HEK293 (cell line): ENCODE measurements at regions not wholly inside any gene's neighbourhood (a gene's known extent, or its start where the extent isn't known, plus 50 kb on each side); places are given as distances from the start of the nearest gene placed in this dataset.

Experiments used
- CTCF ChIA-PET: fragments of 350-600 bp; formaldehyde crosslinking; extraction: SDS; loops from one replicate; lab custom pipeline; 2021; ENCODE audit warnings: antibody characterized with exemption; lab: Yijun Ruan, JAX
- POLR2A ChIA-PET: fragments of 300-600 bp; formaldehyde crosslinking; extraction: SDS; loops from one replicate; lab custom pipeline; 2020; ENCODE audit warnings: antibody characterized with exemption, inconsistent platforms; lab: Yijun Ruan, JAX
- H3K27ac ChIP-seq: fragments of 200-500 bp; sonication (Bioruptor generic); 2 replicates; pipeline ENCODE4 v1.5.1; 2014; ENCODE audit warnings: low read depth, low read length, control low read depth, inconsistent platforms; ENCODE audit errors: extremely low read depth
- H3K36me3 ChIP-seq, 2 experiments: fragments of 200-500 bp in 1 of 2; sonication (Bioruptor generic) in 1 of 2; 1 replicate in 1 of 2; 2 replicates in 1 of 2; pipeline ENCODE4 v1.5.1; 2014 to 2017; ENCODE audit warnings: inconsistent platforms in 2 of 2, low read length in 2 of 2; ENCODE audit not compliant: control insufficient read depth in 2 of 2, insufficient read depth in 1 of 2
- H3K4me1 ChIP-seq: fragments of 200-500 bp; sonication (Bioruptor generic); 2 replicates; pipeline ENCODE4 v1.5.1; 2014; ENCODE audit warnings: mild to moderate bottlenecking, low read length, inconsistent platforms; ENCODE audit not compliant: control insufficient read depth, insufficient read depth
- H3K4me3 ChIP-seq: 2 replicates; pipeline ENCODE4 v1.5.1; 2011; ENCODE audit warnings: low read depth, mild to moderate bottlenecking, control low read depth, low read length, moderate library complexity
- H3K9me3 ChIP-seq: fragments of 200-500 bp; sonication (Bioruptor generic); 2 replicates; pipeline ENCODE4 v1.5.1; 2014; ENCODE audit warnings: low read depth, low read length, inconsistent platforms; ENCODE audit not compliant: control insufficient read depth, insufficient read depth
- INSM2 ChIP-seq: fragments of 450-650 bp; formaldehyde crosslinking; IDR thresholded peaks from 2 replicates; pipeline ENCODE4 v1.5.1; 2016; ENCODE audit warnings: missing biosample characterization, missing genetic modification characterization
- PRDM10 ChIP-seq: fragments of 450-650 bp; formaldehyde crosslinking; IDR thresholded peaks from 2 replicates; pipeline ENCODE4 v1.5.1; 2016; ENCODE audit warnings: missing biosample characterization, missing genetic modification characterization
- PRDM2 ChIP-seq: fragments of 450-650 bp; formaldehyde crosslinking; IDR thresholded peaks from 2 replicates; pipeline ENCODE4 v1.5.1; 2016; ENCODE audit warnings: missing biosample characterization, missing genetic modification characterization, borderline replicate concordance
- REST ChIP-seq: fragments of 450-650 bp; formaldehyde crosslinking; IDR thresholded peaks from 2 replicates; pipeline ENCODE4 v1.5.1; 2016; ENCODE audit warnings: missing biosample characterization, missing genetic modification characterization
- ZBTB17 ChIP-seq: fragments of 450-650 bp; formaldehyde crosslinking; IDR thresholded peaks from 2 replicates; pipeline ENCODE4 v1.5.1; 2016; ENCODE audit warnings: missing biosample characterization, missing genetic modification characterization
- ZEB2 ChIP-seq: fragments of 450-650 bp; formaldehyde crosslinking; IDR thresholded peaks from 2 replicates; pipeline ENCODE4 v1.5.1; 2016; ENCODE audit warnings: missing biosample characterization, missing genetic modification characterization
- ZFHX2 ChIP-seq: fragments of 450-650 bp; formaldehyde crosslinking; conservative IDR thresholded peaks from 2 replicates; pipeline ENCODE4 v1.5.1; 2016; ENCODE audit warnings: missing biosample characterization, missing genetic modification characterization
- ZNF114 ChIP-seq: fragments of 450-650 bp; formaldehyde crosslinking; IDR thresholded peaks from 2 replicates; pipeline ENCODE4 v1.5.0; 2017; ENCODE audit warnings: missing biosample characterization, missing genetic modification characterization
- ZNF169 ChIP-seq: fragments of 450-650 bp; formaldehyde crosslinking; IDR thresholded peaks from 2 replicates; pipeline ENCODE4 v1.5.1; 2016; ENCODE audit warnings: missing biosample characterization, missing genetic modification characterization
- ZNF2 ChIP-seq: fragments of 450-650 bp; formaldehyde crosslinking; IDR thresholded peaks from 2 replicates; pipeline ENCODE4 v1.5.1; 2016; ENCODE audit warnings: missing biosample characterization, missing genetic modification characterization
- ZNF202 ChIP-seq: fragments of 450-650 bp; formaldehyde crosslinking; IDR thresholded peaks from 2 replicates; pipeline ENCODE4 v1.5.1; 2016; ENCODE audit warnings: missing biosample characterization, missing genetic modification characterization, borderline replicate concordance
- ZNF211 ChIP-seq: fragments of 450-650 bp; formaldehyde crosslinking; IDR thresholded peaks from 2 replicates; pipeline ENCODE4 v1.5.1; 2016; ENCODE audit warnings: low read depth, missing biosample characterization, missing genetic modification characterization
- ZNF266 ChIP-seq: fragments of 450-650 bp; formaldehyde crosslinking; IDR thresholded peaks from 2 replicates; pipeline ENCODE4 v1.5.1; 2016; ENCODE audit warnings: missing biosample characterization, missing genetic modification characterization, low read depth
- ZNF311 ChIP-seq: fragments of 450-650 bp; formaldehyde crosslinking; IDR thresholded peaks from 2 replicates; pipeline ENCODE4 v1.5.1; 2017; ENCODE audit warnings: missing biosample characterization, missing genetic modification characterization, borderline replicate concordance
- ZNF362 ChIP-seq: fragments of 450-650 bp; formaldehyde crosslinking; IDR thresholded peaks from 2 replicates; pipeline ENCODE4 v1.5.1; 2016; ENCODE audit warnings: missing biosample characterization, missing genetic modification characterization
- ZNF580 ChIP-seq: fragments of 450-650 bp; formaldehyde crosslinking; IDR thresholded peaks from 2 replicates; pipeline ENCODE4 v1.5.1; 2016; ENCODE audit warnings: missing biosample characterization, missing genetic modification characterization
- ZNF621 ChIP-seq: fragments of 450-650 bp; formaldehyde crosslinking; IDR thresholded peaks from 2 replicates; pipeline ENCODE4 v1.5.1; 2017; ENCODE audit warnings: missing biosample characterization, missing genetic modification characterization
- ZNF629 ChIP-seq: fragments of 450-650 bp; formaldehyde crosslinking; IDR thresholded peaks from 2 replicates; pipeline ENCODE4 v1.5.1; 2017; ENCODE audit warnings: missing biosample characterization, missing genetic modification characterization
- ZNF670 ChIP-seq: fragments of 450-650 bp; formaldehyde crosslinking; IDR thresholded peaks from 2 replicates; pipeline ENCODE4 v1.5.1; 2016; ENCODE audit warnings: missing biosample characterization, missing genetic modification characterization, low read depth

GRCh38 chr1:212234431-212235395, 50.5 kb upstream of the PPP2R5A start:
- Histone ChIP-seq H3K4me3 (no peak overlapping the region), H3K27ac (no peak overlapping the region), H3K4me1 (no peaks in the 10 kb centered on the region), H3K36me3 (no peaks in the 10 kb centered on the region), H3K9me3 (no peaks in the 10 kb centered on the region)
- ChIA-PET POLR2A (interaction anchor here (0.6 to 0.7 kb wide), 2 partner anchors 9 to 1122 kb away, joined by 3 to 4 read pairs; no protein-coding TSS in a partner anchor), CTCF (interaction anchor here (0.5 to 1.0 kb wide), 3 partner anchors 10 to 219 kb away, joined by 3 to 5 read pairs (median 5); no protein-coding TSS in a partner anchor)
- TF ChIP-seq ZNF2 (tag by site-specific recombination) (no peak), INSM2 (tag by site-specific recombination) (no peak), PRDM2 (tag by site-specific recombination) (no peak), ZFHX2 (tag by site-specific recombination) (peak; percentile 65), ZNF266 (tag by site-specific recombination) (no peak), ZBTB17 (tag by site-specific recombination) (peak; percentile 36; the same call in 1 of the 2 replicates), ZNF202 (tag by site-specific recombination) (no peak), ZNF211 (tag by site-specific recombination) (no peak), REST (tag by site-specific recombination) (no peak), ZNF621 (tag by site-specific recombination) (no peak), ZNF169 (tag by site-specific recombination) (no peak), ZNF629 (tag by site-specific recombination) (peak; percentile 52; the same call in 1 of the 2 replicates), ZEB2 (peak; percentile 45), ZNF580 (tag by site-specific recombination) (no peak), PRDM10 (tag by site-specific recombination) (peak; percentile 48; the same call in 1 of the 2 replicates), ZNF670 (no peak), ZNF311 (tag by site-specific recombination) (no peak), ZNF114 (tag by site-specific recombination) (no peak), ZNF362 (peak; percentile 86; the same call in 1 of the 2 replicates)
